Endothelial cell of umbilical vein (primary cell): ENCODE measurements at regions not wholly inside any gene's neighbourhood (a gene's known extent, or its start where the extent isn't known, plus 50 kb on each side); places are given as distances from the start of the nearest gene placed in this dataset.

ENCODE experiments used
- CTCF ChIP-seq, 2 donors: IDR thresholded peaks; 1 replicate in 1 of 2; 2 replicates in 1 of 2; pipeline ENCODE4 v1.5.1; 2011; ENCODE audit warnings: low read length in 2 of 2, mild to moderate bottlenecking in 2 of 2, moderate library complexity in 2 of 2, control low read depth in 1 of 2, inconsistent platforms in 1 of 2, low read depth in 1 of 2; ENCODE audit not compliant: insufficient read depth in 1 of 2; ENCODE audit errors: extremely low read depth in 1 of 2
- MYC ChIP-seq: IDR thresholded peaks from one replicate; pipeline ENCODE4 v1.6.1; 2011; ENCODE audit warnings: mild to moderate bottlenecking, low read depth, low read length
- POLR2A ChIP-seq: IDR thresholded peaks from 2 replicates; pipeline ENCODE4 v1.6.1; 2012; ENCODE audit warnings: low read depth, mild to moderate bottlenecking, control low read depth, low read length
- POLR2AphosphoS5 ChIP-seq: IDR thresholded peaks from 2 replicates; pipeline ENCODE4 v1.6.1; 2012; ENCODE audit warnings: low read depth, mild to moderate bottlenecking, control low read depth, low read length, moderate library complexity; ENCODE audit not compliant: insufficient read depth

GRCh38 chr13:42474954-42475353 is 99.0 kb upstream of the TNFSF11 start:
- no peak for TF ChIP-seq POLR2AphosphoS5
- no peak for TF ChIP-seq MYC
- no peak for TF ChIP-seq POLR2A
- TF ChIP-seq CTCF (IDR thresholded peaks at IDR 0.05; ENCODE audit: extremely low read depth in 1 of 2, insufficient read depth in 1 of 2, low read depth in 1 of 2, low read length in 2 of 2) = no peak
